Brain microvascular endothelial cell (primary cell): ENCODE measurements at regions not wholly inside any gene's neighbourhood (a gene's known extent, or its start where the extent isn't known, plus 50 kb on each side); places are given as distances from the start of the nearest gene placed in this dataset.

Source experiments
- DNase-seq: peaks from one replicate; pipeline ENCODE4 v3.0.0-alpha.2; 2020
- H3K27ac ChIP-seq: fragments of 250-450 bp; sonication (Bioruptor Pico); 2 replicates; pipeline ENCODE4 v1.5.1; 2020; ENCODE audit warnings: mild to moderate bottlenecking, moderate library complexity
- H3K27me3 ChIP-seq: fragments of 250-450 bp; sonication (Bioruptor Pico); replicated peaks from 2 replicates; pipeline ENCODE4 v1.5.1; 2020; ENCODE audit warnings: mild to moderate bottlenecking
- H3K36me3 ChIP-seq: fragments of 250-450 bp; sonication (Bioruptor Pico); replicated peaks from 2 replicates; pipeline ENCODE4 v1.5.1; 2020; ENCODE audit warnings: mild to moderate bottlenecking
- H3K4me3 ChIP-seq: 2 replicates; pipeline ENCODE4 v1.5.1; 2011; ENCODE audit warnings: low read depth, mild to moderate bottlenecking, control low read depth, low read length, moderate library complexity
- in situ Hi-C: cut with HindIII; loops from 2 replicates; pipeline ENCODE4 v1.10.0; 2017; ENCODE audit warnings: low sequenced_read_pairs, low pct_ligation_motif_present
- TF ChIP-seq, protein P1 (sequence below): IDR thresholded peaks from 2 replicates; pipeline ENCODE4 v1.5.1; 2011; ENCODE audit warnings: low read depth, mild to moderate bottlenecking, moderate library complexity, low read length, control low read depth, inconsistent platforms; ENCODE audit errors: missing control alignments

DNA sequence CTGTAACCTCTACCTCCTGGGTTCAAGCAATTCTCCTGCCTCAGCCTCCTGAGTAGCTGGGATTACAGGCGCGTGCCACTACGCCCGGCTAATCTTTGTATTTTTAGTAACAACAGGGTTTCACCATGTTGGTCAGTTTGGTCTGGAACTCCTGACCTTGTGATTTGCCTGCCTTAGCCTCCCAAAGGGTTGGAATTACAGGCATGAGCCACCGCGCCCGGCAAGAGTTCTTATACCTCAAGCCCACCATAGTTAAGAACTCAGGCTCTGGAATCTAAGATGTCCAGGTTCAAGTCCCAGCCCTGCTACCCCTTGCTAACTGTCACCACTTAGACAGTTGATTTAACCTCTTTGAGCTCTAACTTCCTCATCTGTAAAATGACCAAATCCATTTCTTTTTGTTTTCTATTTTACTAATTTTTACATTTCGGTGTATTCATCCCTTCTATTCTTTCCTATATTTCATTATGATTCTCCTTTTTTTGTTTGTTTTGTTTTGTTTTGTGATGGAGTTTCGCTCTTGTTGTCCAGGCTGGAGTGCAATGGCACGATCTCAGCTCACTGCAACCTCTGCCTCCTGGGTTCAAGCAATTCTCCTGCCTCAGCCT is 104.8 kb upstream of the ZNF217 start:
- TF ChIP-seq, protein P1, sequence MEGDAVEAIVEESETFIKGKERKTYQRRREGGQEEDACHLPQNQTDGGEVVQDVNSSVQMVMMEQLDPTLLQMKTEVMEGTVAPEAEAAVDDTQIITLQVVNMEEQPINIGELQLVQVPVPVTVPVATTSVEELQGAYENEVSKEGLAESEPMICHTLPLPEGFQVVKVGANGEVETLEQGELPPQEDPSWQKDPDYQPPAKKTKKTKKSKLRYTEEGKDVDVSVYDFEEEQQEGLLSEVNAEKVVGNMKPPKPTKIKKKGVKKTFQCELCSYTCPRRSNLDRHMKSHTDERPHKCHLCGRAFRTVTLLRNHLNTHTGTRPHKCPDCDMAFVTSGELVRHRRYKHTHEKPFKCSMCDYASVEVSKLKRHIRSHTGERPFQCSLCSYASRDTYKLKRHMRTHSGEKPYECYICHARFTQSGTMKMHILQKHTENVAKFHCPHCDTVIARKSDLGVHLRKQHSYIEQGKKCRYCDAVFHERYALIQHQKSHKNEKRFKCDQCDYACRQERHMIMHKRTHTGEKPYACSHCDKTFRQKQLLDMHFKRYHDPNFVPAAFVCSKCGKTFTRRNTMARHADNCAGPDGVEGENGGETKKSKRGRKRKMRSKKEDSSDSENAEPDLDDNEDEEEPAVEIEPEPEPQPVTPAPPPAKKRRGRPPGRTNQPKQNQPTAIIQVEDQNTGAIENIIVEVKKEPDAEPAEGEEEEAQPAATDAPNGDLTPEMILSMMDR = no peak
- Histone ChIP-seq H3K36me3 (no peaks in the 10 kb centered on the region), H3K4me3 (no peak overlapping the region), H3K27me3 (no peaks in the 10 kb centered on the region), H3K27ac (no peak overlapping the region)
- DNase-seq = no peak
- in situ Hi-C loops = no loop called here

DNA sequence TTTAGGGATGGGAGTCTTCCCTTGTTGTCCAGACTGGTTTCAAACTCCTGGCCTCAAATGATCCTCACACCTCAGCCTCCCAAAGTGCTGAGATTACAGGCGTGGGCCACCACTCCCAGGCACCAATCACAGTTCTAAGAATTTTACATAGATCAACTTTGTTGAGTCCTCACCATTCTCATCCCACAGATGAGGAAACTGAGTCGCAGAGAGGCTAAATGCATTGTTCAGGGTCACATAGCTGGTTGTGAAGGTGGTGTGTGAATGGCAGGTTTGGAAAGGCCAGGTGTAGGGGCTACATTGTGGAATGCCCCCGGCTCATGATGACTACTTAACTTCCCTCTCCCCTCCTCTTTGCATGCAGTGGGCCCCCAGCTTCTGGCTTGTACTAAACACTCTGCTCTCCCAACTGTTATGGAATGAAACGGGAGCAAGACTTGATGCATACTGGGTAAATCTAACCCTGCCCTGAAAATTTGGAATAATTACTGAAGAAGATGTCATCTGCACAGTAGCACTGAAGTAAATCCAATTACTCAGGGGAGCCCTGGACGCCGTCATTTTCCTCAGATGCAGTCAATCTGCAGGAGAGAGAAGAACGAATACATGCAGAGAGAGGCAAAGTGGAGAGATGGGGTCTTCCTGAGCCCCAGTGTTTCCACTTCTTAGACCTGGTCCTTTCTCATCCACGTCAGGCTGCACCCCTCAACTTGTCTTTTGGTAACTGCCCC is 102.3 kb upstream of the ZNF217 start:
- H3K27me3 ChIP-seq = no peaks in the 10 kb centered on the region
- TF ChIP-seq, protein P1 = no peak
- no peak overlapping the region for H3K27ac ChIP-seq
- in situ Hi-C loops = no loop called here
- DNase-seq = no peak
- no peak overlapping the region for H3K4me3 ChIP-seq
- no peaks in the 10 kb centered on the region for H3K36me3 ChIP-seq

DNA sequence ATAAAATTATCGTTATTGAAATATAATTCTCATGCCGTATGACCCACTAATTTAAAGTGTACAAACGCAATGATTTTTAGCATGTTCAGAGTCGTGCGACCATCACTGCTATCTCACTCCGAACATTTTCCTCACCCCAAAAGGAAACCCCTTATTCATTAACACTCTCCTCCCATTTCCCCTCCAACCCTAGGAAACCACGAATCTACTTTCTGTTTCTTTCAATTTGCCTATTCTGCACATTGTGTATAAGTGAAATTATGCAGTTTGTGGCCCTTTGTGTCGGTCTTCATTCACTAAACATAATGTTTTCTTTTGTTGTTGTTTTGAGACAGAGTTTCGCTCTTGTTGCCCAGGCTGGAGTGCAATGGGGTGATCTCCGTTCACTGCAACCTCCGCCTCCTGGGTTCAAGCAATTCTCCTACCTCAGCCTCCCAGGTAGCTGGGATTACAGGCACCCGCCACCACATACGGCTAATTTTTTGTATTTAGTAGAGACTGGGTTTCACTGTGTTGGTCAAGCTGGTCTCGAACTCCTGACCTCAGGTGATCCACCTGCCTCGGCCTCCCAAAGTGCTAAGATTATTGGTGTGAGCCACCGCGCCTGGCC is 99.7 kb upstream of the ZNF217 start:
- Histone ChIP-seq H3K4me3 (no peak overlapping the region), H3K27me3 (no peaks in the 10 kb centered on the region), H3K36me3 (no peaks in the 10 kb centered on the region), H3K27ac (no peak overlapping the region)
- DNase-seq = no peak
- in situ Hi-C loops = no loop called here
- TF ChIP-seq, protein P1 = no peak

DNA sequence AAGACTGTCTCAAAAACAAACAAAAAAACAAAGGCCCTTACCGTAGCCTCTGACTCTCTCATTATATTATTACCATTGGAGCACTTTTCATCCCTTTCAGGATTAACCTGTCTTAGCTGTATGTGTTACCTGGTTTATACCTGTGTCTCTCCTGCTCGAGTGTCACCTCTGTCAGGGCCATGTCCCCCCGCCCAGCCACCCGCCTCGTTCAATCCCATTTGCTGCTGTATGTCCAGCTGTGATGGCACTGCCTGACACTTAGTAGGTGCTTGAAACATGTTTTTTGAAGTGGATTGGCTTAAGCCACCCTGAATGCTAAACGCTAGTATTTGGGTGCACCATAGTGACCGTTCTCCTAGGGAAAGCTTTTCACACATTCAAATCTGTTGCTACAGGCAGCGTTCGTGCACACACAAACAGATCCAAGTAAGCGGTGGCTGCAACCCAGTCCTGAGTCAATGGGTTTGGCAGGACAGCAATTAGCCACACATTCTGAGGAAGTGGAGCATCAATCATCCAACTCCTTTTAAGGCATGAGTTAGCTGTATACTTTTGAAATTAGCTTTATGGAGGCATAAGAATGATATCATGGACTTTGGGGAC is 98.9 kb upstream of the ZNF217 start:
- Histone ChIP-seq H3K27ac (no peak overlapping the region), H3K4me3 (no peak overlapping the region), H3K27me3 (no peaks in the 10 kb centered on the region), H3K36me3 (no peaks in the 10 kb centered on the region)
- in situ Hi-C loops = no loop called here
- DNase-seq = peak; percentile 27
- TF ChIP-seq, protein P1 = no peak

DNA sequence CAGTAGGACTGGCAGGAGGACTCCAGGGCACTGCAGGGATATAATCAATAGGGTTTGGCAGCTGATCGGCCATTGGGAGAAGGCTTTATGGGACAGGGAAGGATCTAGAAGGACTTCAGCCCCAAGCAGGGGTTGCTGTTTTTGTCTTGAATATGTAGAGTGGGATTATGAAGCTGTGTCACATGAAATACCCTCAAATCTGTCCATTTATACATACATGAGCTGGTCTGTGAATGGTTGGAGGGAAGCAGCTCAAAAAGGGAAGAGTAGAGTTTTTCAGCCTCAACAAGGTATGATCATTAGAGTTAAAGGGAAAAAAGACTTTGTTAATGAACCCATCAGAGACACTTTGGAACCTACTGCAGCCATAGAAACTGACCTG is 98.2 kb upstream of the ZNF217 start:
- Histone ChIP-seq H3K27me3 (no peaks in the 10 kb centered on the region), H3K27ac (no peak overlapping the region), H3K4me3 (no peak overlapping the region), H3K36me3 (no peaks in the 10 kb centered on the region)
- TF ChIP-seq, protein P1 = no peak
- in situ Hi-C loops = no loop called here
- DNase-seq = no peak
